Neural crest cell (in vitro differentiated cells): ENCODE measurements at regions not wholly inside any gene's neighbourhood (a gene's known extent, or its start where the extent isn't known, plus 50 kb on each side); places are given as distances from the start of the nearest gene placed in this dataset.

Experiments
- DNase-seq: peaks from one replicate; pipeline ENCODE4 v3.0.0; 2021; ENCODE audit warnings: low read depth, mixed read lengths, low spot score
- H3K27ac Mint-ChIP-seq: one replicate; pipeline ENCODE4 v1.8.0; 2021; ENCODE audit warnings: mild to moderate bottlenecking, mixed read lengths; ENCODE audit not compliant: unreplicated experiment
- H3K27me3 Mint-ChIP-seq: 2 replicates; pipeline ENCODE4 v1.8.0; 2021; ENCODE audit warnings: low read depth, mild to moderate bottlenecking, mixed read lengths
- H3K36me3 Mint-ChIP-seq: 2 replicates; pipeline ENCODE4 v1.8.0; 2021; ENCODE audit warnings: low read depth, mild to moderate bottlenecking, mixed read lengths
- H3K4me1 Mint-ChIP-seq: 2 replicates; pipeline ENCODE4 v1.8.0; 2021; ENCODE audit warnings: mixed read lengths
- H3K4me3 Mint-ChIP-seq: one replicate; pipeline ENCODE4 v1.8.0; 2021; ENCODE audit warnings: mild to moderate bottlenecking, mixed read lengths
- H3K9me3 Mint-ChIP-seq: 2 replicates; pipeline ENCODE4 v1.8.0; 2021; ENCODE audit warnings: mixed read lengths
- TF ChIP-seq, protein P1 (sequence below): fragments of 200-600 bp; sonication (generic); conservative IDR thresholded peaks from 2 replicates; pipeline ENCODE4 v1.5.0; 2021; ENCODE audit warnings: antibody characterized with exemption, mild to moderate bottlenecking

DNA sequence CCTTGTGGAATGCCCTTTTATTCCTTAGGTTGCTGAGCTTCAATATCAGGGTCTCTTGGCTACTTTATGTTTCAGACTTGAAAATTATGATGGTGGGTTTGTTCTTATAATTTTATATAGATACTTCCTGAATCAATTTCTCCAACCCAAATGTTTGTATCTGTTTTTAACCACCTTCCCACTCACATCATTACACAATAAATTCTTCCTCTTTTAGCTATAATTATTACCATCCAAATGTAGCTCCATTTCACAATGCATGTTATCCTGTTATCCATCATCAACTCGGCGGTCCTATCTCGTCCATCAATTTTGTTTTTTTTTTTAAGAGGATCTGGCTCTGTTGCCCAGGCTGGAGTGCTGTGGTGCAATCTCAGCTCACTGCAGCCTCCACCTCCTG, 357.6 kb upstream of the ZP4 start:
- no peak for DNase-seq
- TF ChIP-seq, protein P1, sequence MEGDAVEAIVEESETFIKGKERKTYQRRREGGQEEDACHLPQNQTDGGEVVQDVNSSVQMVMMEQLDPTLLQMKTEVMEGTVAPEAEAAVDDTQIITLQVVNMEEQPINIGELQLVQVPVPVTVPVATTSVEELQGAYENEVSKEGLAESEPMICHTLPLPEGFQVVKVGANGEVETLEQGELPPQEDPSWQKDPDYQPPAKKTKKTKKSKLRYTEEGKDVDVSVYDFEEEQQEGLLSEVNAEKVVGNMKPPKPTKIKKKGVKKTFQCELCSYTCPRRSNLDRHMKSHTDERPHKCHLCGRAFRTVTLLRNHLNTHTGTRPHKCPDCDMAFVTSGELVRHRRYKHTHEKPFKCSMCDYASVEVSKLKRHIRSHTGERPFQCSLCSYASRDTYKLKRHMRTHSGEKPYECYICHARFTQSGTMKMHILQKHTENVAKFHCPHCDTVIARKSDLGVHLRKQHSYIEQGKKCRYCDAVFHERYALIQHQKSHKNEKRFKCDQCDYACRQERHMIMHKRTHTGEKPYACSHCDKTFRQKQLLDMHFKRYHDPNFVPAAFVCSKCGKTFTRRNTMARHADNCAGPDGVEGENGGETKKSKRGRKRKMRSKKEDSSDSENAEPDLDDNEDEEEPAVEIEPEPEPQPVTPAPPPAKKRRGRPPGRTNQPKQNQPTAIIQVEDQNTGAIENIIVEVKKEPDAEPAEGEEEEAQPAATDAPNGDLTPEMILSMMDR, result no peak
- H3K27me3 Mint-ChIP-seq, result no peaks in the 10 kb centered on the region
- no peak overlapping the region for H3K27ac Mint-ChIP-seq
- no peaks in the 10 kb centered on the region for H3K4me1 Mint-ChIP-seq
- H3K36me3 Mint-ChIP-seq, result no peaks in the 10 kb centered on the region
- H3K4me3 Mint-ChIP-seq, result no peak overlapping the region
- H3K9me3 Mint-ChIP-seq, result no peaks in the 10 kb centered on the region

DNA sequence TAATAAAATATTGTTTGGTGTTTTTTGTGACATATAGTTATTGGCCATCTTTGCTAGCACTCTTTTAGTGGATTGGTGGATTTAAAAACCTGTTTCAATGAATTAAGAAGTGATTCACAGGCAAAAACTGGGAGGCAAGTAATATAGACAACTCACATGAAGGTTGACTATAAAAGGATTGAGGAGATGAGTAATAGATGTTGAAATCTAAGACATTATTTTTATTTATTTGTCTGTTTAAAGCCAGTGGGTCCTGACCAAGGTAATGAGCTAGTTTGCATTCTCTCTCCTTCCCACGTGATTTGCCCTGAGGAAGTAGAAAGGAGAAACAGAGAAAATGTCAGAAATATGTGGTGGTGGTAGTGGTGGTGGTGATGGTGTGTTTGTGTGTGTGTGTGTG, 351.5 kb upstream of the ZP4 start:
- Mint-ChIP-seq H3K4me1 (no peaks in the 10 kb centered on the region), H3K9me3 (peaks cover 3% of the 10 kb centered on the region), H3K36me3 (no peaks in the 10 kb centered on the region), H3K27ac (no peak overlapping the region), H3K27me3 (no peaks in the 10 kb centered on the region), H3K4me3 (no peak overlapping the region)
- DNase-seq, result no peak
- TF ChIP-seq, protein P1, result no peak

DNA sequence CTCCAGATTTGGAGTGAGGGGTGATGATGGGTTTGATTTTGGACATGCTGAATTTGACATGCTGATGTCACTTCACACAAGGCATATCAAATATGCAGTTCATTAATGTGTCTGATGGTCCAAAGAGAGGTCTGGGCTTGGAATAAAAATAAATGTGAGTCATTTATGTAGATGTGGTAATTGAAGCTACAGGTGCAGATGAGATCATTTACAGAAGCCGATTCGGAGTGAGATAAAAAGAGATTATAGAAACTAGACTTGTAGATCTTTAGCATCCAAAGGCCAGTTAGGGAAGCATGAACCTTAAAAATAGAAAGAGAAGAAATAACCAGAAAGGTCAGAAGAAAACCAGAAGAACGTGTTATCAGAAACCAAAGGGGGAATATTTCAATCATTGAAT, 350.9 kb upstream of the ZP4 start:
- Mint-ChIP-seq H3K27me3 (no peaks in the 10 kb centered on the region), H3K27ac (no peak overlapping the region), H3K4me3 (no peak overlapping the region), H3K36me3 (no peaks in the 10 kb centered on the region), H3K9me3 (peaks cover 3% of the 10 kb centered on the region), H3K4me1 (no peaks in the 10 kb centered on the region)
- TF ChIP-seq, protein P1, result no peak
- no peak for DNase-seq

DNA sequence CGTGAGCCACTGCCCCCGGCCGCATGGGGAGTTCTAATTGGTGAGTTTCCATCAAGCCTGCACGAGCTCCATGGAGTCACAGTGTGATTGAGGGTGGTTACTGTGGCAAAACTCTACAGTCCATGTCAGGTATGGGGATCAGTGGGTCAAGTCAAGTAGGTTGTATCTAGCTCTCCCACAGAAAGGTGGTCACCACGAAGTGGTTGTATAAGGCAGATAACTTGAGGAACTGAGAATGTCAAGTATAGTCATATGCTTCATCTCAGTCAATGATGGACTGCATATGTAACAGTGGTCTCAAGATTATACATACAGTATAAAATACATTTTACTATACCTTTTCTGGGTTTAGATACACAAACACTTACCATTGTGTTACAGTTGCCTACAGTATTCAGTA, 348.6 kb upstream of the ZP4 start:
- Mint-ChIP-seq H3K27me3 (no peaks in the 10 kb centered on the region), H3K27ac (no peak overlapping the region), H3K36me3 (no peaks in the 10 kb centered on the region), H3K4me1 (no peaks in the 10 kb centered on the region), H3K9me3 (peaks cover 3% of the 10 kb centered on the region), H3K4me3 (no peak overlapping the region)
- TF ChIP-seq, protein P1, result no peak
- DNase-seq, result no peak

DNA sequence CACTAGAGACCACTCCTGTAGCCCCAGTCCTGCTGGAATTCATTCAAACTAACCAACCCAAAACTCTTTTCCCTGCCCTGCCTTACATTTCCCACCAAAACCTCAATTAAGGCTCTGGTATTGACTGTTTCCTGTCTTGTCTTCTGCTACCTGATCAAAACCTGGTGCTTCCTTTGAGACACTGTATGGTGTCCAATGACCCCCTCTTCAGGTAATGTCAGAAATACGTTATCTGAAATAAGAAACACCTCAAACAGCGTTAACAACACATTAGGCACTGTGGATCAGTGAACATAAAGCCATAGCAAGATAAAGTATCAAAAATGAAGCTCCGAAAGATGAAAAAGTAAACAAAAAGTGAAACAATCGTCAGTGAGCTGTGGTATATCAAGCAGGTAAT, 343.2 kb upstream of the ZP4 start:
- no peak overlapping the region for H3K4me3 Mint-ChIP-seq
- H3K4me1 Mint-ChIP-seq, result no peaks in the 10 kb centered on the region
- H3K27me3 Mint-ChIP-seq, result no peaks in the 10 kb centered on the region
- no peaks in the 10 kb centered on the region for H3K36me3 Mint-ChIP-seq
- peaks cover 3% of the 10 kb centered on the region for H3K9me3 Mint-ChIP-seq
- no peak for DNase-seq
- TF ChIP-seq, protein P1, result no peak
- H3K27ac Mint-ChIP-seq, result no peak overlapping the region
